Osteocyte (in vitro differentiated cells): ENCODE measurements at regions not wholly inside any gene's neighbourhood (a gene's known extent, or its start where the extent isn't known, plus 50 kb on each side); places are given as distances from the start of the nearest gene placed in this dataset.

Experiments
- DNase-seq: peaks from one replicate; pipeline ENCODE4 v3.0.0; 2021; ENCODE audit warnings: mixed read lengths; ENCODE audit not compliant: unreplicated experiment; ENCODE audit errors: extremely low spot score
- H3K27ac Mint-ChIP-seq: one replicate; pipeline ENCODE4 v1.8.0; 2021; ENCODE audit warnings: mild to moderate bottlenecking, mixed read lengths; ENCODE audit not compliant: unreplicated experiment
- H3K27me3 Mint-ChIP-seq: one replicate; pipeline ENCODE4 v1.8.0; 2021; ENCODE audit warnings: mixed read lengths; ENCODE audit not compliant: unreplicated experiment
- H3K36me3 Mint-ChIP-seq: one replicate; pipeline ENCODE4 v1.8.0; 2021; ENCODE audit warnings: mixed read lengths; ENCODE audit not compliant: unreplicated experiment
- H3K4me1 Mint-ChIP-seq: one replicate; pipeline ENCODE4 v1.8.0; 2021; ENCODE audit warnings: mixed read lengths; ENCODE audit not compliant: unreplicated experiment
- H3K4me3 Mint-ChIP-seq: one replicate; pipeline ENCODE4 v1.8.0; 2021; ENCODE audit warnings: mild to moderate bottlenecking, moderate library complexity, mixed read lengths; ENCODE audit not compliant: unreplicated experiment
- H3K9me3 Mint-ChIP-seq: one replicate; pipeline ENCODE4 v1.8.0; 2021; ENCODE audit warnings: mixed read lengths; ENCODE audit not compliant: unreplicated experiment
- CTCF ChIP-seq: fragments of 200-600 bp; sonication (generic); IDR thresholded peaks from 2 replicates; pipeline ENCODE4 v1.5.0; 2021; ENCODE audit warnings: antibody characterized with exemption, mild to moderate bottlenecking, moderate library complexity

- peaks cover 10% of the 10 kb centered on the region for H3K36me3 Mint-ChIP-seq
These were observed 53.8 kb upstream of the ME3 start for GRCh38 chr11:86726118-86726753.

GRCh38 chr11:86724137-86724536, 51.7 kb upstream of the ME3 start:
- H3K27ac Mint-ChIP-seq = no peak overlapping the region
- peaks cover 17% of the 10 kb centered on the region for H3K9me3 Mint-ChIP-seq
- H3K4me3 Mint-ChIP-seq = no peak overlapping the region
- TF ChIP-seq CTCF = no peak
- peaks cover 33% of the 10 kb centered on the region for H3K4me1 Mint-ChIP-seq
- no peak for DNase-seq
- H3K27me3 Mint-ChIP-seq = no peaks in the 10 kb centered on the region
- peaks cover 10% of the 10 kb centered on the region for H3K36me3 Mint-ChIP-seq

More at GRCh38 chr11:86726118-86726753, 53.8 kb upstream of the ME3 start:
- Mint-ChIP-seq H3K4me3 (no peak overlapping the region), H3K4me1 (peaks cover 16% of the 10 kb centered on the region), H3K27me3 (no peaks in the 10 kb centered on the region), H3K27ac (no peak overlapping the region), H3K9me3 (peaks cover 17% of the 10 kb centered on the region)
- no peak for DNase-seq
- no peak for TF ChIP-seq CTCF

- no peak for DNase-seq
- H3K9me3 Mint-ChIP-seq = peaks cover 21% of the 10 kb centered on the region
- H3K4me1 Mint-ChIP-seq = peaks cover 41% of the 10 kb centered on the region
- no peak for TF ChIP-seq CTCF
- H3K4me3 Mint-ChIP-seq = no peak overlapping the region
- H3K27me3 Mint-ChIP-seq = no peaks in the 10 kb centered on the region
- H3K27ac Mint-ChIP-seq = no peak overlapping the region
- peaks cover 10% of the 10 kb centered on the region for H3K36me3 Mint-ChIP-seq
These were observed 50.9 kb upstream of the ME3 start for GRCh38 chr11:86723281-86723680.

GRCh38 chr11:86722748-86723147, 50.3 kb upstream of the ME3 start:
- Mint-ChIP-seq H3K27me3 (no peaks in the 10 kb centered on the region), H3K36me3 (peaks cover 10% of the 10 kb centered on the region), H3K4me3 (no peak overlapping the region), H3K4me1 (peaks cover 46% of the 10 kb centered on the region), H3K9me3 (peaks cover 21% of the 10 kb centered on the region), H3K27ac (no peak overlapping the region)
- no peak for TF ChIP-seq CTCF
- no peak for DNase-seq
